Neural progenitor cell (in vitro differentiated cells): ENCODE measurements at regions not wholly inside any gene's neighbourhood (a gene's known extent, or its start where the extent isn't known, plus 50 kb on each side); places are given as distances from the start of the nearest gene placed in this dataset.
A peak's percentile ranks its signal among the peaks of the same experiment; 100 is the strongest.

Source experiments
- DNase-seq: peaks from one replicate; pipeline ENCODE4 v3.0.0-alpha.2; 2016; ENCODE audit warnings: low spot score
- H2AFZ ChIP-seq: fragments of 200-600 bp; sonication (generic); replicated peaks from 2 replicates; pipeline ENCODE4 v1.6.1; 2016; ENCODE audit warnings: antibody characterized with exemption
- H3F3A ChIP-seq: fragments of 200-600 bp; sonication (generic); 2 replicates; pipeline ENCODE4 v1.6.1; 2016; ENCODE audit warnings: antibody characterized with exemption, low read depth
- H3K27ac ChIP-seq: fragments of 200-600 bp; sonication (generic); 2 replicates; pipeline ENCODE4 v1.5.1; 2016; ENCODE audit warnings: mild to moderate bottlenecking
- H3K27me3 ChIP-seq: fragments of 200-600 bp; sonication (generic); 2 replicates; pipeline ENCODE4 v1.6.1; 2016; ENCODE audit warnings: mild to moderate bottlenecking, moderate library complexity
- H3K36me3 ChIP-seq: fragments of 200-600 bp; sonication (generic); 2 replicates; pipeline ENCODE4 v1.5.1; 2016
- H3K4me1 ChIP-seq: fragments of 200-600 bp; sonication (generic); 2 replicates; pipeline ENCODE4 v1.6.1; 2016; ENCODE audit warnings: mixed run types
- H3K4me2 ChIP-seq: fragments of 200-600 bp; sonication (generic); 2 replicates; pipeline ENCODE4 v1.6.1; 2016
- H3K4me3 ChIP-seq: fragments of 200-600 bp; sonication (generic); 2 replicates; pipeline ENCODE4 v1.5.1; 2016
- H3K79me2 ChIP-seq: fragments of 200-600 bp; sonication (generic); 2 replicates; pipeline ENCODE4 v1.6.1; 2016; ENCODE audit warnings: low read depth
- H3K9ac ChIP-seq: fragments of 200-600 bp; sonication (generic); 2 replicates; pipeline ENCODE4 v1.6.1; 2016
- H3K9me3 ChIP-seq: fragments of 200-600 bp; sonication (generic); 2 replicates; pipeline ENCODE4 v1.5.1; 2016; ENCODE audit warnings: low read depth
- H4K20me1 ChIP-seq: fragments of 200-600 bp; sonication (generic); 2 replicates; pipeline ENCODE4 v1.6.1; 2016; ENCODE audit warnings: low read depth
- H3K27ac Mint-ChIP-seq: 3 replicates; pipeline ENCODE4 v1.8.0; 2021; ENCODE audit warnings: mixed read lengths
- H3K27me3 Mint-ChIP-seq: 2 replicates; pipeline ENCODE4 v1.8.0; 2022; ENCODE audit warnings: low read depth, mild to moderate bottlenecking, inconsistent platforms, moderate library complexity, mixed read lengths; ENCODE audit not compliant: insufficient read depth
- H3K36me3 Mint-ChIP-seq: 3 replicates; pipeline ENCODE4 v1.8.0; 2021; ENCODE audit warnings: mixed read lengths
- H3K4me1 Mint-ChIP-seq: 3 replicates; pipeline ENCODE4 v1.8.0; 2021; ENCODE audit warnings: mixed read lengths
- H3K4me3 Mint-ChIP-seq: 3 replicates; pipeline ENCODE4 v1.8.0; 2021; ENCODE audit warnings: mild to moderate bottlenecking, moderate library complexity, mixed read lengths
- H3K9me3 Mint-ChIP-seq: 3 replicates; pipeline ENCODE4 v1.8.0; 2020; ENCODE audit warnings: mixed read lengths
- EZH2 ChIP-seq: fragments of 200-600 bp; sonication (generic); IDR thresholded peaks from 2 replicates; pipeline ENCODE4 v1.6.1; 2017; ENCODE audit warnings: antibody characterized with exemption, mild to moderate bottlenecking, moderate library complexity
- EZH2phosphoT487 ChIP-seq: fragments of 200-600 bp; sonication (generic); IDR thresholded peaks from 2 replicates; pipeline ENCODE4 v1.6.1; 2017; ENCODE audit warnings: antibody characterized with exemption
- TF ChIP-seq, protein P1 (sequence below): fragments of 200-600 bp; sonication (generic); IDR thresholded peaks from 2 replicates; pipeline ENCODE4 v1.5.1; 2017; ENCODE audit warnings: antibody characterized with exemption, mild to moderate bottlenecking

- H3K4me3 Mint-ChIP-seq = no peak overlapping the region
- Histone ChIP-seq H3K27ac (no peak overlapping the region), H4K20me1 (no peaks in the 10 kb centered on the region), H3K27me3 (no peaks in the 10 kb centered on the region), H3K4me2 (no peak overlapping the region), H3F3A (peaks cover 5% of the 10 kb centered on the region), H3K9ac (no peak overlapping the region), H3K4me3 (no peak overlapping the region), H3K36me3 (no peaks in the 10 kb centered on the region), H3K4me1 (no peaks in the 10 kb centered on the region), H2AFZ (no peak overlapping the region), H3K79me2 (no peaks in the 10 kb centered on the region), H3K9me3 (no peaks in the 10 kb centered on the region)
- peaks cover 7% of the 10 kb centered on the region for H3K4me1 Mint-ChIP-seq
- H3K27ac Mint-ChIP-seq = no peak overlapping the region
- no peaks in the 10 kb centered on the region for H3K9me3 Mint-ChIP-seq
- TF ChIP-seq EZH2phosphoT487 (no peak), EZH2 (no peak)
- TF ChIP-seq, protein P1, sequence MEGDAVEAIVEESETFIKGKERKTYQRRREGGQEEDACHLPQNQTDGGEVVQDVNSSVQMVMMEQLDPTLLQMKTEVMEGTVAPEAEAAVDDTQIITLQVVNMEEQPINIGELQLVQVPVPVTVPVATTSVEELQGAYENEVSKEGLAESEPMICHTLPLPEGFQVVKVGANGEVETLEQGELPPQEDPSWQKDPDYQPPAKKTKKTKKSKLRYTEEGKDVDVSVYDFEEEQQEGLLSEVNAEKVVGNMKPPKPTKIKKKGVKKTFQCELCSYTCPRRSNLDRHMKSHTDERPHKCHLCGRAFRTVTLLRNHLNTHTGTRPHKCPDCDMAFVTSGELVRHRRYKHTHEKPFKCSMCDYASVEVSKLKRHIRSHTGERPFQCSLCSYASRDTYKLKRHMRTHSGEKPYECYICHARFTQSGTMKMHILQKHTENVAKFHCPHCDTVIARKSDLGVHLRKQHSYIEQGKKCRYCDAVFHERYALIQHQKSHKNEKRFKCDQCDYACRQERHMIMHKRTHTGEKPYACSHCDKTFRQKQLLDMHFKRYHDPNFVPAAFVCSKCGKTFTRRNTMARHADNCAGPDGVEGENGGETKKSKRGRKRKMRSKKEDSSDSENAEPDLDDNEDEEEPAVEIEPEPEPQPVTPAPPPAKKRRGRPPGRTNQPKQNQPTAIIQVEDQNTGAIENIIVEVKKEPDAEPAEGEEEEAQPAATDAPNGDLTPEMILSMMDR = no peak
- no peaks in the 10 kb centered on the region for H3K36me3 Mint-ChIP-seq
- no peak for DNase-seq
- H3K27me3 Mint-ChIP-seq = no peaks in the 10 kb centered on the region
Observed at GRCh38 chr10:50981385-50981784, 92.9 kb upstream of the PRKG1 start.

GRCh38 chr10:50981904-50982303 is 92.4 kb upstream of the PRKG1 start:
- Histone ChIP-seq H3K4me3 (no peak overlapping the region), H2AFZ (no peak overlapping the region), H3K4me2 (no peak overlapping the region), H3K27ac (no peak overlapping the region), H3F3A (peaks cover 5% of the 10 kb centered on the region), H3K27me3 (no peaks in the 10 kb centered on the region), H4K20me1 (no peaks in the 10 kb centered on the region), H3K36me3 (no peaks in the 10 kb centered on the region), H3K4me1 (no peaks in the 10 kb centered on the region), H3K79me2 (no peaks in the 10 kb centered on the region), H3K9me3 (no peaks in the 10 kb centered on the region), H3K9ac (no peak overlapping the region)
- Mint-ChIP-seq H3K4me1 (peaks cover 7% of the 10 kb centered on the region), H3K9me3 (no peaks in the 10 kb centered on the region), H3K27ac (no peak overlapping the region), H3K27me3 (no peaks in the 10 kb centered on the region), H3K36me3 (no peaks in the 10 kb centered on the region), H3K4me3 (no peak overlapping the region)
- no peak for DNase-seq
- TF ChIP-seq EZH2phosphoT487 (no peak), EZH2 (no peak)
- TF ChIP-seq, protein P1 = no peak

GRCh38 chr10:50982989-50983388 is 91.3 kb upstream of the PRKG1 start:
- no peak overlapping the region for H3K27ac ChIP-seq
- H3K4me3 Mint-ChIP-seq = no peak overlapping the region

More at GRCh38 chr10:50982989-50983388, 91.3 kb upstream of the PRKG1 start:
- peaks cover 7% of the 10 kb centered on the region for H3K4me1 Mint-ChIP-seq
- peak overlapping the region; percentile 7 for H3K27ac Mint-ChIP-seq
- H3K36me3 ChIP-seq = no peaks in the 10 kb centered on the region
- no peak overlapping the region for H2AFZ ChIP-seq
- H3K9me3 ChIP-seq = no peaks in the 10 kb centered on the region
- H3K27me3 Mint-ChIP-seq = peaks cover 2% of the 10 kb centered on the region
- no peak overlapping the region for H3K9ac ChIP-seq
- DNase-seq = no peak
- TF ChIP-seq EZH2phosphoT487 (no peak), EZH2 (no peak)
- TF ChIP-seq, protein P1 = no peak
- H3K27me3 ChIP-seq = peaks cover 3% of the 10 kb centered on the region
- no peaks in the 10 kb centered on the region for H3K79me2 ChIP-seq
- no peak overlapping the region for H3K4me2 ChIP-seq
- H3F3A ChIP-seq = peaks cover 5% of the 10 kb centered on the region
- no peak overlapping the region for H3K4me3 ChIP-seq
- no peaks in the 10 kb centered on the region for H3K36me3 Mint-ChIP-seq
- H4K20me1 ChIP-seq = no peaks in the 10 kb centered on the region
- H3K4me1 ChIP-seq = no peaks in the 10 kb centered on the region
- no peaks in the 10 kb centered on the region for H3K9me3 Mint-ChIP-seq
